ENCODE measurements at regions not wholly inside any gene's neighbourhood (a gene's known extent, or its start where the extent isn't known, plus 50 kb on each side); places are given as distances from the start of the nearest gene placed in this dataset.
"Not testable (repeated sequence)": the region's sequence is repeated elsewhere in the genome, so short reads cannot be mapped to it uniquely, and the experiment has no call there.

- Histone ChIP-seq H3K9me3 (ENCODE audit: low read depth, low read length) (no peaks in the 10 kb centered on the region), H3K27ac (no peak overlapping the region), H3K36me3 (ENCODE audit: insufficient read depth, low read length) (no peaks in the 10 kb centered on the region), H3K9ac (ENCODE audit: insufficient read length) (no peak overlapping the region), H3K4me3 (no peak overlapping the region)
- no peak for TF ChIP-seq EZH2 (IDR thresholded peaks at IDR 0.05)
- no peak for TF ChIP-seq FOXP2 (optimal IDR thresholded peaks at IDR 0.05; ENCODE audit: control extremely low read depth, extremely low read length, insufficient read depth)
- no peak for TF ChIP-seq POLR2AphosphoS5 (IDR thresholded peaks at IDR 0.05; ENCODE audit: borderline replicate concordance, low read depth, low read length)
- no peak for DNase-seq (ENCODE audit: low read depth, low spot score)
Observed at GRCh38 chr19:34084396-34085145, 87.7 kb upstream of the LSM14A start.

- Histone ChIP-seq H3K27ac (no peak overlapping the region), H3K4me3 (no peak overlapping the region), H3K9me3 (ENCODE audit: low read depth, low read length) (no peaks in the 10 kb centered on the region), H3K36me3 (ENCODE audit: insufficient read depth, low read length) (no peaks in the 10 kb centered on the region), H3K9ac (ENCODE audit: insufficient read length) (no peak overlapping the region)
- no peak for TF ChIP-seq FOXP2 (optimal IDR thresholded peaks at IDR 0.05; ENCODE audit: control extremely low read depth, extremely low read length, insufficient read depth)
- TF ChIP-seq POLR2AphosphoS5 (IDR thresholded peaks at IDR 0.05; ENCODE audit: borderline replicate concordance, low read depth, low read length) = no peak
- no peak for TF ChIP-seq EZH2 (IDR thresholded peaks at IDR 0.05)
- DNase-seq (ENCODE audit: low read depth, low spot score) = no peak
Observed at GRCh38 chr19:34085336-34085735, 87.0 kb upstream of the LSM14A start.

- Histone ChIP-seq H3K4me3 (no peak overlapping the region), H3K27ac (no peak overlapping the region), H3K9ac (ENCODE audit: insufficient read length) (no peak overlapping the region), H3K9me3 (ENCODE audit: low read depth, low read length) (no peaks in the 10 kb centered on the region), H3K36me3 (ENCODE audit: insufficient read depth, low read length) (no peaks in the 10 kb centered on the region)
- no peak for DNase-seq (ENCODE audit: low read depth, low spot score)
- no peak for TF ChIP-seq FOXP2 (optimal IDR thresholded peaks at IDR 0.05; ENCODE audit: control extremely low read depth, extremely low read length, insufficient read depth)
- TF ChIP-seq EZH2 (IDR thresholded peaks at IDR 0.05) = no peak
- TF ChIP-seq POLR2AphosphoS5 (IDR thresholded peaks at IDR 0.05; ENCODE audit: borderline replicate concordance, low read depth, low read length) = no peak
Observed at GRCh38 chr19:34088292-34088691, 84.0 kb upstream of the LSM14A start.

- no peak overlapping the region for H3K4me3 ChIP-seq
- TF ChIP-seq FOXP2 (optimal IDR thresholded peaks at IDR 0.05; ENCODE audit: control extremely low read depth, extremely low read length, insufficient read depth) = no peak
- no peak for TF ChIP-seq EZH2 (IDR thresholded peaks at IDR 0.05)
- no peak for TF ChIP-seq POLR2AphosphoS5 (IDR thresholded peaks at IDR 0.05; ENCODE audit: borderline replicate concordance, low read depth, low read length)
Observed at GRCh38 chr19:34089566-34089965, 82.7 kb upstream of the LSM14A start.

GRCh38 chr19:34094960-34095359 lies 77.3 kb upstream of the LSM14A start:
- TF ChIP-seq EZH2 (IDR thresholded peaks at IDR 0.05) (no peak), POLR2AphosphoS5 (IDR thresholded peaks at IDR 0.05; ENCODE audit: borderline replicate concordance, low read depth, low read length) (no peak), FOXP2 (optimal IDR thresholded peaks at IDR 0.05; ENCODE audit: control extremely low read depth, extremely low read length, insufficient read depth) (no peak)
- H3K36me3 ChIP-seq (ENCODE audit: insufficient read depth, low read length) = no peaks in the 10 kb centered on the region
- no peak overlapping the region for H3K27ac ChIP-seq
- H3K4me3 ChIP-seq = no peak overlapping the region
- no peak for DNase-seq (ENCODE audit: low read depth, low spot score)
- H3K9ac ChIP-seq (ENCODE audit: insufficient read length) = no peak overlapping the region
- H3K9me3 ChIP-seq (ENCODE audit: low read depth, low read length) = no peaks in the 10 kb centered on the region

More at GRCh38 chr19:34089566-34089965, 82.7 kb upstream of the LSM14A start:
- Histone ChIP-seq H3K27ac (no peak overlapping the region), H3K9me3 (ENCODE audit: low read depth, low read length) (no peaks in the 10 kb centered on the region), H3K9ac (ENCODE audit: insufficient read length) (no peak overlapping the region), H3K36me3 (ENCODE audit: insufficient read depth, low read length) (no peaks in the 10 kb centered on the region)
- no peak for DNase-seq (ENCODE audit: low read depth, low spot score)

GRCh38 chr19:34095411-34095810 lies 76.9 kb upstream of the LSM14A start:
- H3K9ac ChIP-seq (ENCODE audit: insufficient read length); H3K4me3 ChIP-seq; H3K27ac ChIP-seq; H3K36me3 ChIP-seq (ENCODE audit: insufficient read depth, low read length); DNase-seq (ENCODE audit: low read depth, low spot score); H3K9me3 ChIP-seq (ENCODE audit: low read depth, low read length): not testable (repeated sequence)

- peak; percentile 20 for DNase-seq (ENCODE audit: low read depth, low spot score)
- Histone ChIP-seq H3K9me3 (ENCODE audit: low read depth, low read length) (no peaks in the 10 kb centered on the region), H3K36me3 (ENCODE audit: insufficient read depth, low read length) (no peaks in the 10 kb centered on the region), H3K4me3 (no peak overlapping the region), H3K27ac (no peak overlapping the region), H3K9ac (ENCODE audit: insufficient read length) (no peak overlapping the region)
- TF ChIP-seq EZH2 (IDR thresholded peaks at IDR 0.05) (no peak), POLR2AphosphoS5 (IDR thresholded peaks at IDR 0.05; ENCODE audit: borderline replicate concordance, low read depth, low read length) (no peak), FOXP2 (optimal IDR thresholded peaks at IDR 0.05; ENCODE audit: control extremely low read depth, extremely low read length, insufficient read depth) (no peak)
Observed at GRCh38 chr19:34096020-34096915, 76.0 kb upstream of the LSM14A start.

- Histone ChIP-seq H3K27ac (no peak overlapping the region), H3K9me3 (ENCODE audit: low read depth, low read length) (no peaks in the 10 kb centered on the region), H3K4me3 (no peak overlapping the region), H3K9ac (ENCODE audit: insufficient read length) (no peak overlapping the region), H3K36me3 (ENCODE audit: insufficient read depth, low read length) (no peaks in the 10 kb centered on the region)
- no peak for DNase-seq (ENCODE audit: low read depth, low spot score)
- TF ChIP-seq EZH2 (IDR thresholded peaks at IDR 0.05) (no peak), POLR2AphosphoS5 (IDR thresholded peaks at IDR 0.05; ENCODE audit: borderline replicate concordance, low read depth, low read length) (no peak), FOXP2 (optimal IDR thresholded peaks at IDR 0.05; ENCODE audit: control extremely low read depth, extremely low read length, insufficient read depth) (no peak)
Observed at GRCh38 chr19:34104096-34104495, 68.2 kb upstream of the LSM14A start.
